OCI-M1 (cell line): ENCODE measurements at regions not wholly inside any gene's neighbourhood (a gene's known extent, or its start where the extent isn't known, plus 50 kb on each side); places are given as distances from the start of the nearest gene placed in this dataset.

Experiments
- DNase-seq: peaks from one replicate; lab custom pipeline; 2025; lab: John Stamatoyannopoulos, UW

- DNase-seq: no peak
Measured at GRCh38 chr17:15894913-15895658, 49.8 kb upstream of the ADORA2B start.
